CD4-positive, CD25-positive, alpha-beta regulatory T cell (primary cell): ENCODE measurements at regions not wholly inside any gene's neighbourhood (a gene's known extent, or its start where the extent isn't known, plus 50 kb on each side); places are given as distances from the start of the nearest gene placed in this dataset.

ENCODE experiments used
- ATAC-seq, 2 donors: fragments of 150-1000 bp; cut with Tn5 transposase; one replicate each; pipeline ENCODE4 v1.10.0; 2021; ENCODE audit warnings: low read depth in 2 of 2, moderate number of reproducible peaks in 2 of 2, moderate library complexity in 1 of 2
- DNase-seq, 3 donors: peaks; one replicate each; pipeline versions ENCODE4 v3.0.0 to v3.0.0-alpha.2; 2012 to 2022; ENCODE audit warnings: mixed read lengths in 1 of 3
- H3K27ac ChIP-seq: one replicate; pipeline ENCODE4 v1.7.0; 2013; ENCODE audit warnings: mild to moderate bottlenecking, low read length; ENCODE audit not compliant: insufficient read depth, poor library complexity, severe bottlenecking
- H3K27me3 ChIP-seq: one replicate; pipeline ENCODE4 v1.7.0; 2013; ENCODE audit warnings: low read length; ENCODE audit not compliant: control insufficient read depth, insufficient read depth
- H3K36me3 ChIP-seq: one replicate; pipeline ENCODE4 v1.7.0; 2013; ENCODE audit warnings: mild to moderate bottlenecking, low read length, moderate library complexity; ENCODE audit not compliant: control insufficient read depth, insufficient read depth
- H3K4me1 ChIP-seq: 2 replicates; pipeline ENCODE4 v1.7.0; 2013; ENCODE audit warnings: mild to moderate bottlenecking, low read length; ENCODE audit not compliant: insufficient read depth, control insufficient read depth, poor library complexity, severe bottlenecking
- H3K4me3 ChIP-seq: one replicate; pipeline ENCODE4 v1.7.0; 2013; ENCODE audit warnings: low read depth, mild to moderate bottlenecking, low read length, moderate library complexity
- H3K9me3 ChIP-seq, 2 experiments: 1 replicate in 1 of 2; 2 replicates in 1 of 2; pipeline ENCODE4 v1.7.0; 2013; ENCODE audit warnings: low read length in 2 of 2, mild to moderate bottlenecking in 1 of 2, moderate library complexity in 1 of 2; ENCODE audit not compliant: control insufficient read depth in 2 of 2
- H3K27ac Mint-ChIP-seq, 3 donors: one replicate each; pipeline ENCODE4 v1.8.0; 2020 to 2022; ENCODE audit warnings: mild to moderate bottlenecking in 3 of 3, mixed read lengths in 3 of 3, moderate library complexity in 2 of 3
- H3K27me3 Mint-ChIP-seq: one replicate; pipeline ENCODE4 v1.8.0; 2022; ENCODE audit warnings: mild to moderate bottlenecking, mixed read lengths
- H3K36me3 Mint-ChIP-seq: one replicate; pipeline ENCODE4 v1.8.0; 2020; ENCODE audit warnings: mixed read lengths
- H3K4me1 Mint-ChIP-seq, 4 donors: one replicate each; pipeline ENCODE4 v1.8.0; 2020 to 2022; ENCODE audit warnings: mixed read lengths in 4 of 4, mild to moderate bottlenecking in 1 of 4
- H3K4me3 Mint-ChIP-seq, 4 donors: one replicate each; pipeline ENCODE4 v1.8.0; 2020 to 2022; ENCODE audit warnings: mild to moderate bottlenecking in 4 of 4, mixed read lengths in 4 of 4, moderate library complexity in 3 of 4
- H3K9me3 Mint-ChIP-seq, 7 donors: one replicate each; pipeline ENCODE4 v1.8.0; 2020 to 2022; ENCODE audit warnings: mixed read lengths in 7 of 7, mild to moderate bottlenecking in 3 of 7, moderate library complexity in 2 of 7

DNA sequence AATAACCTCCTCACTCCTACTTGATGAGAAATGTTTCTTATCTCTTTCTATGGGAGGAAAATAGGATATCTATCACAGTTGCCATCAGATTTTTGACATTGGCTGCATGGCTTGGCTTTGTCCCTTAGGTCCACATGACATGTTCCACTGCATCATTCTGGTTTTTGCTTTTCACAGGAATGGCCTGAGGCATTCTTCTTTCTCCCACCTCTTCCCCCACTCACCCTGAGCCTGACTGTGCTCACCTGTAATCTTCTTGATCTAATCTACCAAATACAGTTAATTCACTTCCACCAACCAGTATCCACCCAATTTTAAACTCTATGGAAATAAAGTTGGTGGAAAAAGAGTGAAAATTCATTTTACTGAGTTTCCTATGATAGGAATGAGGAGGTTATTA, 763.5 kb upstream of the CELF4 start:
- Histone ChIP-seq H3K9me3 (no peaks in the 10 kb centered on the region), H3K4me3 (no peak overlapping the region), H3K27me3 (no peaks in the 10 kb centered on the region), H3K27ac (no peak overlapping the region), H3K36me3 (no peaks in the 10 kb centered on the region), H3K4me1 (no peaks in the 10 kb centered on the region)
- Mint-ChIP-seq H3K9me3 (peaks cover 0 to 11% (median 3%) of the 10 kb centered on the region in 7 donors), H3K27me3 (no peaks in the 10 kb centered on the region), H3K36me3 (no peaks in the 10 kb centered on the region), H3K4me1 (no peaks in the 10 kb centered on the region), H3K4me3 (no peak overlapping the region), H3K27ac (no peak overlapping the region)
- ATAC-seq (no peak), DNase-seq (no peak)

DNA sequence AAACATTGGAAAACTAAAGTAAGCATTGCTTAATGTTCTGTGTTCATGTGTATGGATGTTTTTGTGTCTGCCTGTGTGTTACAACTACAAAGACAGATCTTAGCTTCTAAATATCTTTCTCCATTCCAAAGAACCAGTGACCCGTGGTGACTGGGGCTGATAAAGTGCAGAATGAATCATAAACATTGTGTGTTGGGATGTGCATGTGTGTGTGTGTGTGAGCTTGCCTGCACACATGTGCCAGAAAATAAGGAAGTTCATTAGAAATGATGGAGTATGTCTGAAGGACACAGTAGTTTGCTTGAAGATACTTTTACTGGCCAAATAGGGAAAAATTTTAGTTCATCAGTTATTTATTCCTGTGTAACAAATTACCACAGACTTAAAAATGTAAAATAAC, 756.6 kb upstream of the CELF4 start:
- no peaks in the 10 kb centered on the region for H3K27me3 Mint-ChIP-seq
- H3K4me3 Mint-ChIP-seq, result no peak overlapping the region
- Histone ChIP-seq H3K4me1 (no peaks in the 10 kb centered on the region), H3K27me3 (no peaks in the 10 kb centered on the region), H3K4me3 (no peak overlapping the region), H3K9me3 (no peaks in the 10 kb centered on the region), H3K27ac (no peak overlapping the region), H3K36me3 (no peaks in the 10 kb centered on the region)
- no peak overlapping the region for H3K27ac Mint-ChIP-seq
- H3K36me3 Mint-ChIP-seq, result no peaks in the 10 kb centered on the region
- no peaks in the 10 kb centered on the region for H3K4me1 Mint-ChIP-seq
- DNase-seq, result no peak
- H3K9me3 Mint-ChIP-seq, result peaks cover 0 to 14% (median 3%) of the 10 kb centered on the region in 7 donors
- ATAC-seq, result no peak

DNA sequence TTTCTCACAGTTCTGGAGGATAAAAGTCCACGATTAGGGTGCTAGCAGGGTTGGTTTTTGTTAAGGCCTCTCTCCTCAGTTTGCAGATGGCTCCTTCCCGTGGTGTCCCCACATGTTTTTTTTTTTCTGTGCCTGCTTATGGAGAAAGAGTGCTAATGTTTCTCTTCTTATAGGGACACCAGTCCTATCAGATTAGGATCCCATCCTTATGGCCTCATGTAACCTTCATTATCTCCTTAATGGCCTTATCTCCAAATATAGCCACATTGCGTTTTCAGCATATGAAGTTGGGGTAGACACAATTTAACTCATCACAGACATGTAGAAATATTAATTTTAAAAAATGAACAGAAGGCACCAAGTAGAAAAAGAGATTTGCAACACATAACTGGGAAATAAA, 755.7 kb upstream of the CELF4 start:
- DNase-seq, result no peak
- no peaks in the 10 kb centered on the region for H3K36me3 ChIP-seq
- no peaks in the 10 kb centered on the region for H3K27me3 Mint-ChIP-seq
- no peak overlapping the region for H3K4me3 ChIP-seq
- H3K27me3 ChIP-seq, result no peaks in the 10 kb centered on the region
- no peaks in the 10 kb centered on the region for H3K9me3 ChIP-seq
- no peak overlapping the region for H3K27ac Mint-ChIP-seq
- no peak overlapping the region for H3K4me3 Mint-ChIP-seq
- H3K4me1 ChIP-seq, result no peaks in the 10 kb centered on the region
- ATAC-seq, result no peak
- H3K9me3 Mint-ChIP-seq, result peaks cover 0 to 14% (median 3%) of the 10 kb centered on the region in 7 donors
- no peak overlapping the region for H3K27ac ChIP-seq
- H3K4me1 Mint-ChIP-seq, result no peaks in the 10 kb centered on the region
- H3K36me3 Mint-ChIP-seq, result no peaks in the 10 kb centered on the region

DNA sequence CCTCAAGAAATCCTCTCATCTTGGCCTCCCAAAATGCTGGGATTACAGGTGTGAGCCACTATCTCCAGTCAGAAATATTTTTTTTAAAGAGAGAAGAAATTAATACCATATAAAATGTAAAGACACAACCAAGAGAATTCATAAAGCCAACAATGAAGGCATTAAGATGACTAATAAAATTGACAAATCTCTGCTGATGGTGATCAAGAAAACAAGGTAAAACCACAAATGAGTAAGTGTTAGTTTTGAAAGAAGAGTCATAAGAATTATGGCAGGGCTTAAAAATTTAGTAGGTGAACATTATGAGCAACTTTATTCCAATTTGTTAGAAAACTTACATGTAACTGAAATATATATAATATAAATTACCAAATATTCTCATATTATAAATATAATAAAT, 752.8 kb upstream of the CELF4 start:
- H3K27me3 Mint-ChIP-seq, result no peaks in the 10 kb centered on the region
- peaks cover 0 to 11% (median 5%) of the 10 kb centered on the region in 7 donors for H3K9me3 Mint-ChIP-seq
- Histone ChIP-seq H3K9me3 (no peaks in the 10 kb centered on the region), H3K4me1 (no peaks in the 10 kb centered on the region), H3K36me3 (no peaks in the 10 kb centered on the region), H3K4me3 (no peak overlapping the region), H3K27ac (no peak overlapping the region), H3K27me3 (no peaks in the 10 kb centered on the region)
- no peak for DNase-seq
- no peak overlapping the region for H3K27ac Mint-ChIP-seq
- no peak overlapping the region for H3K4me3 Mint-ChIP-seq
- no peaks in the 10 kb centered on the region for H3K36me3 Mint-ChIP-seq
- ATAC-seq, result no peak
- no peaks in the 10 kb centered on the region for H3K4me1 Mint-ChIP-seq

DNA sequence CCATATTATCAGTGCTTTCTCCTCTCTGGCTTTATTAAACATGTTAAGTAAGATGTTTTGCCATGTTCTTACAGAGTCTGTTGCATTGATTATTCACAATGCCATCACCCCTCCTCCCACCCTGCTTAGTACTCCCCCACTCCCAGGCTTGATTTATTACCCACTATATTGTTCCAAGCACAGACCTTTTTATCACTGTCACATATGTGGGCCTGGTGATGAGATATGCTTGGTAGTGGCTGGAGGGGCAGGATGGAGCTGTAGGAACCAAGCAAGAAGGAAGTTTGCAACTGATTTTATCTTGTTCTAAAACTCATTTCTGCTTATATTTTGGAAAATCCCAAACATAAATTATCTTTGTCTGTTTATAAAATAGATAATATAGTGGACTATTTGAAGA, 748.2 kb upstream of the CELF4 start:
- no peak overlapping the region for H3K27ac ChIP-seq
- no peaks in the 10 kb centered on the region for H3K27me3 ChIP-seq
- no peaks in the 10 kb centered on the region for H3K36me3 ChIP-seq
- no peaks in the 10 kb centered on the region for H3K4me1 ChIP-seq
- H3K4me1 Mint-ChIP-seq, result no peaks in the 10 kb centered on the region
- no peaks in the 10 kb centered on the region for H3K9me3 ChIP-seq
- no peaks in the 10 kb centered on the region for H3K36me3 Mint-ChIP-seq
- H3K4me3 Mint-ChIP-seq, result no peak overlapping the region
- H3K27ac Mint-ChIP-seq, result no peak overlapping the region
- no peaks in the 10 kb centered on the region for H3K27me3 Mint-ChIP-seq
- peaks cover 0 to 11% (median 5%) of the 10 kb centered on the region in 7 donors for H3K9me3 Mint-ChIP-seq
- ATAC-seq (no peak), DNase-seq (no peak)
- H3K4me3 ChIP-seq, result no peak overlapping the region

DNA sequence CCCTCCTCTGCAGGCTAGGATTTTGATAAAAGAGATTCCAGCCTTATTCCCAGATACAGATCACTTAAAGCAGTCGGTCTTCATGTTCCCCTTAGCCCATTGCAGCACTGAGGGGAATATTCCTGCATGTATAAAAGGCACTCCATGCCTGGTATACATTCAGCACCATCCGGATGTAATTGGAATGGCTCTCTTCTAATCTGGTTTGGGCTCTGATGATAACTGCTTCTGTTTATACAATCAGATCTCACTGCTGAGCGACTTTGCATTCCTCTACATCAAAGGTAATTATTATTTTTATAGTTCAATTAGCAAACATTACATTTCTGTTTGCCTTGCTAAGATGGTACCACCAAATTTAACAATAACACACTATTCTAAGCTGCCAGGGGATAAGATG, 746.9 kb upstream of the CELF4 start:
- DNase-seq (no peak), ATAC-seq (no peak)
- Mint-ChIP-seq H3K27me3 (no peaks in the 10 kb centered on the region), H3K4me3 (no peak overlapping the region), H3K4me1 (no peaks in the 10 kb centered on the region), H3K9me3 (peaks cover 0 to 11% (median 5%) of the 10 kb centered on the region in 7 donors), H3K27ac (no peak overlapping the region), H3K36me3 (no peaks in the 10 kb centered on the region)
- Histone ChIP-seq H3K9me3 (no peaks in the 10 kb centered on the region), H3K4me1 (no peaks in the 10 kb centered on the region), H3K36me3 (no peaks in the 10 kb centered on the region), H3K27me3 (no peaks in the 10 kb centered on the region), H3K4me3 (no peak overlapping the region), H3K27ac (no peak overlapping the region)

DNA sequence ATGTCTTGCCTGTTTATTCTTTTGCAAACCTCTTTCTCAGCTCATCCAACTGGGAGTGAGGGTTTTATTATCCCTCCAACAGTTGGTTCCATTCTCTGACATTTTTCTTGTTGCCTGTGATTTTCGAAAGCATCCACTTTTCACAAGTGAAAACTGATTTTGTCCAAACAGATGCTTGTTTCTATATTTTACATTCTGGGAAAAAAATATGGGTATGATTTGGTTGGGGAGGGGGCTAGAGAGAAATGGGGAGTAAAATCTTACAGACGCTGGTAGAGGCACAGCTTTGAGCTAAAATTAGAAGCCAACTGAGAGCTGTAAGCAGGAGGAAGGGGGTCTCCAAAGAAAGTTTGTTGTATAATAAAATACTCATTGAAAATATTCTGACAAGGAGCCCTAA, 745.3 kb upstream of the CELF4 start:
- Mint-ChIP-seq H3K27ac (no peak overlapping the region), H3K4me1 (no peaks in the 10 kb centered on the region), H3K36me3 (no peaks in the 10 kb centered on the region), H3K27me3 (no peaks in the 10 kb centered on the region), H3K9me3 (peaks cover 0 to 11% (median 5%) of the 10 kb centered on the region in 7 donors), H3K4me3 (no peak overlapping the region)
- no peak overlapping the region for H3K4me3 ChIP-seq
- H3K27me3 ChIP-seq, result no peaks in the 10 kb centered on the region
- ATAC-seq, result no peak
- no peak overlapping the region for H3K27ac ChIP-seq
- no peaks in the 10 kb centered on the region for H3K4me1 ChIP-seq
- no peak for DNase-seq
- H3K9me3 ChIP-seq, result no peaks in the 10 kb centered on the region
- H3K36me3 ChIP-seq, result no peaks in the 10 kb centered on the region

DNA sequence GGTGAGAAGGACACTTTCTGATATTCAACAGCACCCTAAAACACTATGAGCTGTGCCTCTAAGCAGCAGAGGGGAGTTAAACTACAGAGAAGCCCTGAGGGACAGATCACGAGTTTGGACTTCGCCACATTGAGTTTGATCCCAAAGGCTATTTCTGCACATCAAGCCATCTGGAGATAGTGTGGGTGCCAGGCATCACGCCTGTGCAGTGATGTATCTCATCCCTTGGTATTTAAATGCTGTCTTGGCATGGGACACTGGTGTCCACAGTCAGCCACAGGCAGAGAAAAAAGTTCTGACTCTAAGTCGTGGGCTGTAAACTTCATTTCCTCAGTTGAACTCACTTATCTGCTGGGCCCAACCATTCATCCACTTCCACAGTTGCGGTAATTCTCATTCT, 742.3 kb upstream of the CELF4 start:
- Mint-ChIP-seq H3K9me3 (peaks cover under 1 to 6% (median 5%) of the 10 kb centered on the region in 7 donors), H3K27ac (no peak overlapping the region), H3K4me3 (no peak overlapping the region), H3K36me3 (no peaks in the 10 kb centered on the region), H3K27me3 (no peaks in the 10 kb centered on the region), H3K4me1 (no peaks in the 10 kb centered on the region)
- H3K4me1 ChIP-seq, result no peaks in the 10 kb centered on the region
- H3K4me3 ChIP-seq, result no peak overlapping the region
- H3K27ac ChIP-seq, result no peak overlapping the region
- DNase-seq (no peak), ATAC-seq (no peak)
- H3K9me3 ChIP-seq, result no peaks in the 10 kb centered on the region
- no peaks in the 10 kb centered on the region for H3K27me3 ChIP-seq
- no peaks in the 10 kb centered on the region for H3K36me3 ChIP-seq
